H1 (cell line): ENCODE measurements at regions not wholly inside any gene's neighbourhood (a gene's known extent, or its start where the extent isn't known, plus 50 kb on each side); places are given as distances from the start of the nearest gene placed in this dataset.

Experiments
- CTCF ChIA-PET: fragments of 300-600 bp; sonication (Branson Sonifier 250); formaldehyde crosslinking; loops from one replicate; lab custom pipeline; 2021; ENCODE audit not compliant: partially characterized antibody; lab: Charles Lee
- POLR2A ChIA-PET: fragments of 300-600 bp; sonication (Branson Sonifier 250); formaldehyde crosslinking; loops from one replicate; lab custom pipeline; 2021; ENCODE audit warnings: inconsistent platforms; ENCODE audit not compliant: partially characterized antibody; lab: Charles Lee
- DNase-seq, 2 experiments: peaks; one replicate each; pipeline versions ENCODE4 v3.0.0 to v3.0.0-alpha.2; 2010 to 2022; ENCODE audit warnings: low spot score in 2 of 2, low read depth in 1 of 2, mixed read lengths in 1 of 2
- FAIRE-seq: peaks from 2 replicates; lab custom pipeline; 2011; peaks lifted over from hg19 to GRCh38; lab: Jason Lieb, UNC
- H2AFZ ChIP-seq: 2 replicates; pipeline ENCODE4 v1.8.1; 2012; ENCODE audit warnings: low read length, inconsistent platforms
- H2AK5ac ChIP-seq: 2 replicates; pipeline ENCODE4 v1.6.1; 2013; ENCODE audit warnings: low read depth, low read length
- H2BK120ac ChIP-seq: replicated peaks from 2 replicates; pipeline ENCODE3; 2013; ENCODE audit warnings: low read depth, low read length, inconsistent platforms
- H2BK12ac ChIP-seq: 2 replicates; pipeline ENCODE4 v1.6.1; 2013; ENCODE audit warnings: low read depth, low read length
- H2BK15ac ChIP-seq: 2 replicates; pipeline ENCODE4 v1.6.1; 2013; ENCODE audit warnings: low read length
- H2BK20ac ChIP-seq: 2 replicates; pipeline ENCODE4 v1.6.1; 2013; ENCODE audit warnings: low read length
- H2BK5ac ChIP-seq: 2 replicates; pipeline ENCODE4 v1.6.1; 2013; ENCODE audit warnings: low read depth, low read length
- H3K14ac ChIP-seq: 2 replicates; pipeline ENCODE4 v1.6.1; 2013; ENCODE audit warnings: inconsistent platforms; ENCODE audit not compliant: insufficient read length
- H3K18ac ChIP-seq: 2 replicates; pipeline ENCODE4 v1.6.1; 2013; ENCODE audit warnings: low read length; ENCODE audit errors: extremely low read depth
- H3K23ac ChIP-seq: 2 replicates; pipeline ENCODE4 v1.6.1; 2013; ENCODE audit warnings: inconsistent platforms; ENCODE audit not compliant: insufficient read length
- H3K23me2 ChIP-seq: 2 replicates; pipeline ENCODE4 v1.6.1; 2013; ENCODE audit warnings: low read depth, low read length
- H3K27ac ChIP-seq: 2 replicates; pipeline ENCODE4 v1.6.1; 2011; ENCODE audit warnings: low read depth, low read length, inconsistent platforms
- H3K27me3 ChIP-seq, 4 experiments: replicated peaks in 1 of 4; 1 replicate in 1 of 4; 2 replicates in 3 of 4; pipeline versions ENCODE4 v1.6.1 to v1.8.1; 2011 to 2013; ENCODE audit warnings: low read length in 3 of 4, mild to moderate bottlenecking in 3 of 4, inconsistent platforms in 2 of 4, mixed read lengths in 2 of 4, moderate library complexity in 1 of 4; ENCODE audit not compliant: control insufficient read depth in 3 of 4, insufficient read depth in 3 of 4; ENCODE audit errors: extremely low read depth in 1 of 4
- H3K36me3 ChIP-seq, 4 experiments: 2 replicates each; pipeline versions ENCODE4 v1.6.1 to v1.8.1; 2011 to 2013; ENCODE audit warnings: mild to moderate bottlenecking in 4 of 4, low read length in 3 of 4, moderate library complexity in 2 of 4, control low read depth in 1 of 4, inconsistent platforms in 1 of 4; ENCODE audit not compliant: insufficient read depth in 4 of 4, control insufficient read depth in 2 of 4
- H3K4ac ChIP-seq: replicated peaks from 2 replicates; pipeline ENCODE3; 2013; ENCODE audit warnings: low read length, low read depth, mixed read lengths, inconsistent platforms; ENCODE audit not compliant: insufficient read length
- H3K4me1 ChIP-seq, 4 experiments: replicated peaks in 1 of 4; 1 replicate in 1 of 4; 2 replicates in 3 of 4; pipeline versions ENCODE4 v1.6.1 to v1.8.1; 2011 to 2013; ENCODE audit warnings: low read length in 3 of 4, inconsistent platforms in 2 of 4, mixed read lengths in 1 of 4; ENCODE audit not compliant: insufficient read depth in 4 of 4, control insufficient read depth in 3 of 4
- H3K4me2 ChIP-seq, 2 experiments: 2 replicates each; pipeline versions ENCODE4 v1.6.1 to v1.8.1; 2011 to 2013; ENCODE audit warnings: low read depth in 2 of 2, low read length in 2 of 2, control low read depth in 1 of 2, inconsistent platforms in 1 of 2, mild to moderate bottlenecking in 1 of 2; ENCODE audit not compliant: insufficient read depth in 1 of 2
- H3K4me3 ChIP-seq, 4 experiments: fragments of 200-600, 300-600 bp in 1 of 4; sonication (generic), shearing (Covaris generic), sonication (Bioruptor Twin) in 1 of 4; 2 replicates each; pipeline versions ENCODE4 v1.5.1 to v1.8.1; 2011 to 2016; ENCODE audit warnings: low read length in 4 of 4, low read depth in 3 of 4, control low read depth in 2 of 4, inconsistent platforms in 2 of 4, mild to moderate bottlenecking in 2 of 4, mixed read lengths in 1 of 4, moderate library complexity in 1 of 4; ENCODE audit not compliant: insufficient read depth in 2 of 4; ENCODE audit errors: extremely low read depth in 1 of 4
- H3K56ac ChIP-seq: replicated peaks from 2 replicates; pipeline ENCODE3; 2013; ENCODE audit warnings: low read depth, mild to moderate bottlenecking, mixed read lengths, low read length, inconsistent platforms; ENCODE audit not compliant: insufficient read length
- H3K79me1 ChIP-seq: 2 replicates; pipeline ENCODE4 v1.6.1; 2013; ENCODE audit warnings: low read depth, low read length, control low read depth
- H3K79me2 ChIP-seq, 2 experiments: 2 replicates each; pipeline versions ENCODE4 v1.6.1 to v1.8.1; 2012 to 2013; ENCODE audit warnings: low read length in 2 of 2, mild to moderate bottlenecking in 2 of 2, inconsistent platforms in 1 of 2; ENCODE audit not compliant: insufficient read depth in 2 of 2, control insufficient read depth in 1 of 2
- H3K9ac ChIP-seq, 4 experiments: replicated peaks in 1 of 4; 1 replicate in 1 of 4; 2 replicates in 3 of 4; pipeline versions ENCODE4 v1.6.1 to v1.8.1; 2011 to 2013; ENCODE audit warnings: low read depth in 3 of 4, low read length in 3 of 4, control low read depth in 2 of 4, mild to moderate bottlenecking in 2 of 4, moderate library complexity in 2 of 4, inconsistent platforms in 1 of 4; ENCODE audit errors: extremely low read depth in 1 of 4
- H3K9me3 ChIP-seq, 2 experiments: 2 replicates each; pipeline versions ENCODE4 v1.6.1 to v1.8.1; 2012 to 2013; ENCODE audit warnings: mild to moderate bottlenecking in 2 of 2, moderate library complexity in 2 of 2, control low read depth in 1 of 2, inconsistent platforms in 1 of 2, low read depth in 1 of 2, low read length in 1 of 2, mixed read lengths in 1 of 2; ENCODE audit not compliant: insufficient read depth in 2 of 2
- H4K20me1 ChIP-seq, 2 experiments: replicated peaks in 1 of 2; 2 replicates each; pipeline versions ENCODE3 to v1.8.1; 2011 to 2013; ENCODE audit warnings: inconsistent platforms in 2 of 2, low read length in 2 of 2, mild to moderate bottlenecking in 1 of 2; ENCODE audit not compliant: insufficient read depth in 2 of 2, control insufficient read depth in 1 of 2
- H4K5ac ChIP-seq: 2 replicates; pipeline ENCODE4 v1.6.1; 2013; ENCODE audit warnings: low read length, low read depth, mixed read lengths, inconsistent platforms; ENCODE audit not compliant: insufficient read length
- H4K8ac ChIP-seq: 2 replicates; pipeline ENCODE4 v1.8.0; 2013; ENCODE audit warnings: mild to moderate bottlenecking, moderate library complexity, low read length, inconsistent platforms; ENCODE audit not compliant: insufficient read depth; ENCODE audit errors: extremely low read depth
- H4K91ac ChIP-seq: replicated peaks from 2 replicates; pipeline ENCODE3; 2013; ENCODE audit warnings: low read length, mixed read lengths, inconsistent platforms; ENCODE audit not compliant: insufficient read length
- CEBPB ChIP-seq: IDR thresholded peaks from 2 replicates; pipeline ENCODE4 v1.6.1; 2012; ENCODE audit warnings: low read depth, low read length
- CHD1 ChIP-seq: IDR thresholded peaks from 2 replicates; pipeline ENCODE4 v1.6.1; 2012; ENCODE audit warnings: low read depth, low read length, improper control_type of control experiment
- CHD2 ChIP-seq: IDR thresholded peaks from 2 replicates; pipeline ENCODE4 v1.6.1; 2012; ENCODE audit warnings: low read length, improper control_type of control experiment
- CTBP2 ChIP-seq: IDR thresholded peaks from 2 replicates; pipeline ENCODE4 v1.7.0; 2011; ENCODE audit warnings: borderline replicate concordance, mild to moderate bottlenecking, moderate library complexity, mixed read lengths, low read length; ENCODE audit not compliant: insufficient read depth, insufficient read length
- EZH2 ChIP-seq: fragments of 200-600 bp; sonication (generic); IDR thresholded peaks from 2 replicates; pipeline ENCODE4 v1.7.1; 2012; ENCODE audit warnings: low read depth, mild to moderate bottlenecking, moderate library complexity, low read length, inconsistent platforms; ENCODE audit not compliant: severe bottlenecking
- GABPA ChIP-seq: IDR thresholded peaks from 2 replicates; pipeline ENCODE4 v1.6.1; 2011; ENCODE audit warnings: mild to moderate bottlenecking, low read length, moderate library complexity, borderline replicate concordance; ENCODE audit not compliant: insufficient read depth
- JUND ChIP-seq: IDR thresholded peaks from 2 replicates; pipeline ENCODE4 v1.6.1; 2011; ENCODE audit warnings: mild to moderate bottlenecking, improper control_type of control experiment, low read length
- MAFK ChIP-seq: IDR thresholded peaks from 2 replicates; pipeline ENCODE4 v1.6.1; 2012; ENCODE audit warnings: low read depth, mild to moderate bottlenecking, improper control_type of control experiment, low read length
- PHF8 ChIP-seq: fragments of 200-600 bp; sonication (generic); conservative IDR thresholded peaks from 2 replicates; pipeline ENCODE4 v1.7.1; 2012; ENCODE audit warnings: low read depth, mild to moderate bottlenecking, inconsistent platforms, low read length, moderate library complexity
- POU5F1 ChIP-seq: IDR thresholded peaks from 2 replicates; pipeline ENCODE4 v1.6.1; 2011; ENCODE audit warnings: low read depth, mild to moderate bottlenecking, low read length, moderate library complexity
- RNF2 ChIP-seq: fragments of 200-900, 300-1000 bp; sonication (generic); IDR thresholded peaks from 2 replicates; pipeline ENCODE4 v1.7.1; 2016; ENCODE audit warnings: borderline replicate concordance, low read depth, mild to moderate bottlenecking, antibody characterized with exemption, low read length; ENCODE audit not compliant: poor library complexity, severe bottlenecking; ENCODE audit errors: missing control alignments
- TAF7 ChIP-seq: optimal IDR thresholded peaks from 2 replicates; pipeline ENCODE3; 2011; ENCODE audit warnings: low read depth, mild to moderate bottlenecking, inconsistent platforms, low read length, moderate library complexity, borderline replicate concordance
- WGBS, 2 experiments: shearing (Covaris generic) in 1 of 2; methylation state at CpG; one replicate each; pipeline versions ENCODE4 v1.1.6 to v1.1.7; 2013 to 2015; ENCODE audit warnings: low lambda C conversion rate in 2 of 2, mixed read lengths in 2 of 2, inconsistent platforms in 1 of 2, low coverage in 1 of 2, missing lambda C conversion rate in 1 of 2; ENCODE audit not compliant: insufficient replicate concordance in 2 of 2, insufficient coverage in 1 of 2, insufficient read length in 1 of 2; ENCODE audit errors: extremely low coverage in 1 of 2, missing lambda C conversion rate in 1 of 2; 5-methylcytosine and 5-hydroxymethylcytosine counted together
- TF ChIP-seq, protein P1 (sequence below): IDR thresholded peaks from 2 replicates; pipeline ENCODE4 v1.6.1; 2011; ENCODE audit warnings: low read depth, mild to moderate bottlenecking, low read length; ENCODE audit not compliant: insufficient read depth

DNA sequence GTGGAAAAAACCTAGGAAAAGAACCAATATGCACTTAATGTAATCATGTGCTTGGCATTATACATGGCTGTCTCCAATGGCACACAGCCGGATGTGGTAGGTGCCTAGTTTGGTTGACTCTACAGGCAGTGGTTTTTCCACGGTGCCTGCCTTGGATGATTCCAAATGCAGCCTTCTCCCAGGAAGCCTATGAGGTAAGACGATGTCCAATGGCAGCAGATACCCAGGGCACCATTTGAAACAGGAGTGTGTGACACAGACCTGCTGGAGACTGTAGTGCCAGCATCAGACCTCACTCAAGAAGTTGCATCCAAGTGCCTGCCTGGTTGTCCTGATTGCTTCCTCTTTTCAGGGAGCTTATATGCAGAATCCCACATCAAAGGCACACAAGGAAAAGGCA lies 88.0 kb upstream of the VASH1 start:
- no peak overlapping the region for H2BK5ac ChIP-seq
- no peak overlapping the region for H3K56ac ChIP-seq
- no peak overlapping the region for H3K4ac ChIP-seq
- H3K4me2 ChIP-seq, result no peak overlapping the region
- H4K91ac ChIP-seq, result no peak overlapping the region
- H3K9me3 ChIP-seq, result peaks cover 0 to 4% of the 10 kb centered on the region in 2 experiments; a peak in 2 of 4 replicates
- H3K14ac ChIP-seq, result no peak overlapping the region
- no peak overlapping the region for H3K18ac ChIP-seq
- no peaks in the 10 kb centered on the region for H3K36me3 ChIP-seq
- no peak overlapping the region for H3K23ac ChIP-seq
- H3K9ac ChIP-seq, result no peak overlapping the region
- WGBS, 2 experiments, result 91% methylated on average over 3 of the region's 3 CpGs; no CpG with 5 or more reads in 1 of the 2 experiments
- H2BK120ac ChIP-seq, result no peak overlapping the region
- H2AK5ac ChIP-seq, result no peak overlapping the region
- H4K5ac ChIP-seq, result no peak overlapping the region
- DNase-seq, result peak in 1 of 2 experiments; percentile 22
- ChIA-PET CTCF (interaction anchor here (1.1 kb wide), 1 partner anchor 176 kb away, joined by 3 read pairs; no protein-coding TSS in a partner anchor), POLR2A (interaction anchor here (0.7 kb wide), 1 partner anchor 175 kb away, joined by 3 read pairs; no protein-coding TSS in a partner anchor)
- H2BK20ac ChIP-seq, result no peak overlapping the region
- H3K23me2 ChIP-seq, result no peaks in the 10 kb centered on the region
- TF ChIP-seq GABPA, result no peak
- TF ChIP-seq RNF2, result no peak
- TF ChIP-seq CHD1, result no peak
- TF ChIP-seq CHD2, result no peak
- no peak for TF ChIP-seq MAFK
- TF ChIP-seq CTBP2, result no peak
- no peak for TF ChIP-seq POU5F1
- TF ChIP-seq TAF7, result no peak
- no peak for TF ChIP-seq JUND
- TF ChIP-seq CEBPB, result no peak
- TF ChIP-seq, protein P1, sequence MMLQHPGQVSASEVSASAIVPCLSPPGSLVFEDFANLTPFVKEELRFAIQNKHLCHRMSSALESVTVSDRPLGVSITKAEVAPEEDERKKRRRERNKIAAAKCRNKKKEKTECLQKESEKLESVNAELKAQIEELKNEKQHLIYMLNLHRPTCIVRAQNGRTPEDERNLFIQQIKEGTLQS, result no peak
- no peak for TF ChIP-seq PHF8
- no peak for TF ChIP-seq EZH2
- H3K4me3 ChIP-seq, result no peak overlapping the region
- no peaks in the 10 kb centered on the region for H3K4me1 ChIP-seq
- no peak overlapping the region for H2BK12ac ChIP-seq
- no peak overlapping the region for H2BK15ac ChIP-seq
- H3K79me2 ChIP-seq, result no peaks in the 10 kb centered on the region
- no peaks in the 10 kb centered on the region for H4K20me1 ChIP-seq
- H4K8ac ChIP-seq, result no peak overlapping the region
- no peaks in the 10 kb centered on the region for H3K79me1 ChIP-seq
- no peak for FAIRE-seq
- H2AFZ ChIP-seq, result no peak overlapping the region
- H3K27ac ChIP-seq, result no peak overlapping the region
- no peaks in the 10 kb centered on the region for H3K27me3 ChIP-seq
